Endothelial cell of umbilical vein (primary cell): ENCODE measurements at regions not wholly inside any gene's neighbourhood (a gene's known extent, or its start where the extent isn't known, plus 50 kb on each side); places are given as distances from the start of the nearest gene placed in this dataset.

Experiments
- POLR2A ChIP-seq: IDR thresholded peaks from 2 replicates; pipeline ENCODE4 v1.6.1; 2012; ENCODE audit warnings: low read depth, mild to moderate bottlenecking, control low read depth, low read length
- POLR2AphosphoS5 ChIP-seq: IDR thresholded peaks from 2 replicates; pipeline ENCODE4 v1.6.1; 2012; ENCODE audit warnings: low read depth, mild to moderate bottlenecking, control low read depth, low read length, moderate library complexity; ENCODE audit not compliant: insufficient read depth

DNA sequence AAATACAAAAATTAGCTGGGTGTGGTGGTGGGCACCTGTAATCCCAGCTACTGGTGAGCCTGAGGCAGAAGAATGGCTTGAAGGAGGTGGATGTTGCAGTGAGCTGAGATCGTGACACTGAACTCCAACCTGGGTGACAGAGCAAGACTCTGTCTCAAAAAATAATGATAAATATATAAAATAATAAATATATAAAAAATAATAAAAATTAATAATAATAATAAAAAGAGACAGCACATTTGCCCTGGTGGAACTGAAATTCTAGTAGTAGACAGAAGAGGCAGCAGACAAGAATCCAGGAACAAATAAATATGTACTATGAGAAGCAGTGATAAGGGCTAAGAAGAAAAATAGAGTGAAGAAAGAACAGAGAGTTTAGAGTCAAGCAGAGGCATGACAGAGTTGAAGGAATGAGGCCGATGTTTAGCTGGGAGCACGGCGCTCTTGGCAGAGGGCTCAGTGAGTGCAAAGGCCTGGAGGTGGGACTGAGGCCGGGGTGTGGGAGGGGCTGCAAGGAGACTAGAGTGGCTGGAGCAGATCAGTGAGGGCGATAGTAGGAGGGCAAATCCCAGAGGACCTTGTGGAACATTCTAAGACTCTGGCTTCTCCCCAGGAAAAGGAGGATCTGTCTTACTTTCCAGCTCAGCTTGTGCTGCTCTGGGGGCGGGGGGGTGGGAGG, 410.3 kb downstream of the MN1 start:
- TF ChIP-seq POLR2A (no peak), POLR2AphosphoS5 (no peak)
